ENCODE measurements at regions not wholly inside any gene's neighbourhood (a gene's known extent, or its start where the extent isn't known, plus 50 kb on each side); places are given as distances from the start of the nearest gene placed in this dataset.
A peak's percentile ranks its signal among the peaks of the same experiment; 100 is the strongest.

GRCh38 chr10:29767968-29768367, 133.2 kb upstream of the SVIL start:
- H2BK15ac ChIP-seq (ENCODE audit: low read length), result no peak overlapping the region
- H3K4me2 ChIP-seq (ENCODE audit: insufficient read depth, low read length, poor library complexity, severe bottlenecking), result no peak overlapping the region
- H2AK5ac ChIP-seq (ENCODE audit: low read depth, low read length), result no peak overlapping the region
- H2BK12ac ChIP-seq (ENCODE audit: low read length), result no peak overlapping the region
- no peak overlapping the region for H3K14ac ChIP-seq (ENCODE audit: low read length)
- H3K27ac ChIP-seq (replicated peaks; ENCODE audit: low read length), result no peak overlapping the region
- peaks cover 0 to 4% (median 0%) of the 10 kb centered on the region in 3 experiments for H3K27me3 ChIP-seq (ENCODE audit: control insufficient read depth in 3 of 3, insufficient read depth in 3 of 3, low read depth in 1 of 3, low read length in 3 of 3)
- H3K36me3 ChIP-seq (replicated peaks in 1 of 2; ENCODE audit: control insufficient read depth in 2 of 2, insufficient read depth in 2 of 2, low read length in 2 of 2), result no peaks in the 10 kb centered on the region
- no peak overlapping the region for H3K4ac ChIP-seq (ENCODE audit: low read length)
- no peak overlapping the region for H3K23ac ChIP-seq (ENCODE audit: low read depth, low read length, poor library complexity)
- H3K18ac ChIP-seq (ENCODE audit: low read length), result peak overlapping the region; percentile 7
- no peak overlapping the region for H3K4me3 ChIP-seq (ENCODE audit: low read length in 2 of 2)
- H3K9me3 ChIP-seq (replicated peaks in 1 of 2; ENCODE audit: control insufficient read depth in 2 of 2, insufficient read depth in 1 of 2, low read depth in 1 of 2, low read length in 2 of 2), result no peaks in the 10 kb centered on the region
- no peak overlapping the region for H4K91ac ChIP-seq (ENCODE audit: low read depth, low read length, poor library complexity)
- H4K8ac ChIP-seq (ENCODE audit: low read depth, low read length), result no peak overlapping the region
- no peak overlapping the region for H3K9ac ChIP-seq (ENCODE audit: low read depth, low read length, poor library complexity)
- no peak overlapping the region for H2BK120ac ChIP-seq (ENCODE audit: low read depth, low read length)
- DNase-seq (ENCODE audit: low spot score), result no peak
- H3K79me1 ChIP-seq (ENCODE audit: low read depth, low read length), result no peaks in the 10 kb centered on the region
- no peak overlapping the region for H2BK5ac ChIP-seq (ENCODE audit: low read length)
- no CpG with 5 or more reads among the region's 4 CpGs for WGBS, 2 donors (ENCODE audit: extremely low coverage in 2 of 2, insufficient read length in 2 of 2, insufficient replicate concordance in 1 of 2)
- H3K4me1 ChIP-seq (ENCODE audit: control insufficient read depth in 2 of 2, insufficient read depth in 1 of 2, low read depth in 1 of 2, low read length in 2 of 2), result peaks cover 0 to 7% of the 10 kb centered on the region in 2 donors
- H2AFZ ChIP-seq (ENCODE audit: low read length), result no peak overlapping the region

GRCh38 chr10:29766753-29767152, 132.0 kb upstream of the SVIL start:
- Histone ChIP-seq H3K4ac (ENCODE audit: low read length) (no peak overlapping the region), H3K4me3 (ENCODE audit: low read length in 2 of 2) (no peak overlapping the region), H3K27ac (replicated peaks; ENCODE audit: low read length) (no peak overlapping the region), H4K8ac (ENCODE audit: low read depth, low read length) (no peak overlapping the region), H4K91ac (ENCODE audit: low read depth, low read length, poor library complexity) (no peak overlapping the region), H3K9ac (ENCODE audit: low read depth, low read length, poor library complexity) (no peak overlapping the region), H3K79me1 (ENCODE audit: low read depth, low read length) (no peaks in the 10 kb centered on the region), H2AK5ac (ENCODE audit: low read depth, low read length) (no peak overlapping the region), H2AFZ (ENCODE audit: low read length) (no peak overlapping the region), H3K4me2 (ENCODE audit: insufficient read depth, low read length, poor library complexity, severe bottlenecking) (no peak overlapping the region), H3K4me1 (ENCODE audit: control insufficient read depth in 2 of 2, insufficient read depth in 1 of 2, low read depth in 1 of 2, low read length in 2 of 2) (peaks cover 0 to 7% of the 10 kb centered on the region in 2 donors), H3K14ac (ENCODE audit: low read length) (no peak overlapping the region), H2BK12ac (ENCODE audit: low read length) (no peak overlapping the region), H2BK15ac (ENCODE audit: low read length) (no peak overlapping the region), H3K36me3 (replicated peaks in 1 of 2; ENCODE audit: control insufficient read depth in 2 of 2, insufficient read depth in 2 of 2, low read length in 2 of 2) (no peaks in the 10 kb centered on the region), H2BK120ac (ENCODE audit: low read depth, low read length) (no peak overlapping the region), H3K18ac (ENCODE audit: low read length) (no peak overlapping the region), H2BK5ac (ENCODE audit: low read length) (no peak overlapping the region), H3K27me3 (ENCODE audit: control insufficient read depth in 3 of 3, insufficient read depth in 3 of 3, low read depth in 1 of 3, low read length in 3 of 3) (peaks cover 0 to 4% (median 0%) of the 10 kb centered on the region in 3 experiments), H3K23ac (ENCODE audit: low read depth, low read length, poor library complexity) (no peak overlapping the region), H3K9me3 (replicated peaks in 1 of 2; ENCODE audit: control insufficient read depth in 2 of 2, insufficient read depth in 1 of 2, low read depth in 1 of 2, low read length in 2 of 2) (no peaks in the 10 kb centered on the region)
- no peak for DNase-seq (ENCODE audit: low spot score)
- no CpG with 5 or more reads among the region's 3 CpGs for WGBS, 2 donors (ENCODE audit: extremely low coverage in 2 of 2, insufficient read length in 2 of 2, insufficient replicate concordance in 1 of 2)

DNA sequence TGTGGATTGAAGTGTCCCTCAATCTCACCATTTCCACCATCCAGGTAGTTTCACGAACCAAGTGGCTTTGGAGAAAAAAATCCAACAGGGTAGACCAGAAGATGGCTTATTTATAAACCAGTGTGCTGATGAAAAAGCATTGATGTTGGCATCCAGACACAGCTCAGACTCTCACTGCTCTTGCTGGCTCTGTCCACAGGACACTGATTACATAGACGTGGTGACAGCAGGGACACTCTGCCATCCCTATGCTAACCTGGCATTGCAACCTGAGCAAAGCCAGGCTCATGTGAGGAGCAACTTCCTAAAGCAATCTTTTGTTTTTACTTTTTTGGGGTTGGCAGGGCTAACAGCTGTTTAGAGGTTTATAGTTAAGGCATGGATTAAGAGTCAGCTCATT, 130.6 kb upstream of the SVIL start:
- no peak overlapping the region for H4K8ac ChIP-seq (ENCODE audit: low read depth, low read length)
- no peak overlapping the region for H2BK12ac ChIP-seq (ENCODE audit: low read length)
- H2BK5ac ChIP-seq (ENCODE audit: low read length), result no peak overlapping the region
- no peak overlapping the region for H3K9ac ChIP-seq (ENCODE audit: low read depth, low read length, poor library complexity)
- H3K36me3 ChIP-seq (replicated peaks in 1 of 2; ENCODE audit: control insufficient read depth in 2 of 2, insufficient read depth in 2 of 2, low read length in 2 of 2), result no peaks in the 10 kb centered on the region
- peaks cover 0 to 7% of the 10 kb centered on the region in 2 donors for H3K4me1 ChIP-seq (ENCODE audit: control insufficient read depth in 2 of 2, insufficient read depth in 1 of 2, low read depth in 1 of 2, low read length in 2 of 2)
- H3K23ac ChIP-seq (ENCODE audit: low read depth, low read length, poor library complexity), result no peak overlapping the region
- no peak overlapping the region for H3K14ac ChIP-seq (ENCODE audit: low read length)
- no peak overlapping the region for H2BK15ac ChIP-seq (ENCODE audit: low read length)
- no peak overlapping the region for H2AFZ ChIP-seq (ENCODE audit: low read length)
- peaks cover 0 to 4% (median 0%) of the 10 kb centered on the region in 3 experiments for H3K27me3 ChIP-seq (ENCODE audit: control insufficient read depth in 3 of 3, insufficient read depth in 3 of 3, low read depth in 1 of 3, low read length in 3 of 3)
- no peak overlapping the region for H3K27ac ChIP-seq (replicated peaks; ENCODE audit: low read length)
- H3K18ac ChIP-seq (ENCODE audit: low read length), result no peak overlapping the region
- H2BK120ac ChIP-seq (ENCODE audit: low read depth, low read length), result no peak overlapping the region
- no peak for DNase-seq (ENCODE audit: low spot score)
- H2AK5ac ChIP-seq (ENCODE audit: low read depth, low read length), result no peak overlapping the region
- H3K4ac ChIP-seq (ENCODE audit: low read length), result no peak overlapping the region
- no peak overlapping the region for H3K4me3 ChIP-seq (ENCODE audit: low read length in 2 of 2)
- WGBS, 2 donors (ENCODE audit: extremely low coverage in 2 of 2, insufficient read length in 2 of 2, insufficient replicate concordance in 1 of 2), result no CpG with 5 or more reads among the region's 2 CpGs
- H3K79me1 ChIP-seq (ENCODE audit: low read depth, low read length), result no peaks in the 10 kb centered on the region
- no peak overlapping the region for H4K91ac ChIP-seq (ENCODE audit: low read depth, low read length, poor library complexity)
- H3K4me2 ChIP-seq (ENCODE audit: insufficient read depth, low read length, poor library complexity, severe bottlenecking), result no peak overlapping the region
- no peaks in the 10 kb centered on the region for H3K9me3 ChIP-seq (replicated peaks in 1 of 2; ENCODE audit: control insufficient read depth in 2 of 2, insufficient read depth in 1 of 2, low read depth in 1 of 2, low read length in 2 of 2)

GRCh38 chr10:29763396-29763795, 128.6 kb upstream of the SVIL start:
- Histone ChIP-seq H3K27ac (replicated peaks; ENCODE audit: low read length) (no peak overlapping the region), H3K27me3 (ENCODE audit: control insufficient read depth in 3 of 3, insufficient read depth in 3 of 3, low read depth in 1 of 3, low read length in 3 of 3) (peaks cover 0 to 4% (median 0%) of the 10 kb centered on the region in 3 experiments), H3K23ac (ENCODE audit: low read depth, low read length, poor library complexity) (no peak overlapping the region), H3K9me3 (replicated peaks in 1 of 2; ENCODE audit: control insufficient read depth in 2 of 2, insufficient read depth in 1 of 2, low read depth in 1 of 2, low read length in 2 of 2) (no peaks in the 10 kb centered on the region), H3K18ac (ENCODE audit: low read length) (no peak overlapping the region), H2BK15ac (ENCODE audit: low read length) (no peak overlapping the region), H2AFZ (ENCODE audit: low read length) (no peak overlapping the region), H2AK5ac (ENCODE audit: low read depth, low read length) (no peak overlapping the region), H3K36me3 (replicated peaks in 1 of 2; ENCODE audit: control insufficient read depth in 2 of 2, insufficient read depth in 2 of 2, low read length in 2 of 2) (no peaks in the 10 kb centered on the region), H2BK120ac (ENCODE audit: low read depth, low read length) (no peak overlapping the region), H2BK12ac (ENCODE audit: low read length) (no peak overlapping the region), H3K14ac (ENCODE audit: low read length) (no peak overlapping the region), H3K79me1 (ENCODE audit: low read depth, low read length) (no peaks in the 10 kb centered on the region), H4K91ac (ENCODE audit: low read depth, low read length, poor library complexity) (no peak overlapping the region), H3K4me2 (ENCODE audit: insufficient read depth, low read length, poor library complexity, severe bottlenecking) (no peak overlapping the region), H3K4me1 (ENCODE audit: control insufficient read depth in 2 of 2, insufficient read depth in 1 of 2, low read depth in 1 of 2, low read length in 2 of 2) (peaks cover 0 to 7% of the 10 kb centered on the region in 2 donors), H4K8ac (ENCODE audit: low read depth, low read length) (no peak overlapping the region), H3K4me3 (ENCODE audit: low read length in 2 of 2) (no peak overlapping the region), H3K4ac (ENCODE audit: low read length) (no peak overlapping the region), H3K9ac (ENCODE audit: low read depth, low read length, poor library complexity) (no peak overlapping the region), H2BK5ac (ENCODE audit: low read length) (no peak overlapping the region)
- no peak for DNase-seq (ENCODE audit: low spot score)
- WGBS, 2 donors (ENCODE audit: extremely low coverage in 2 of 2, insufficient read length in 2 of 2, insufficient replicate concordance in 1 of 2), result no CpG with 5 or more reads among the region's 4 CpGs

All from neuronal stem cell (in vitro differentiated cells).